NK-92 treated with Interleukin-12 subunit alpha and Interleukin-12 subunit beta, amount 100 ng/mL, for 24 hours (cell line): ENCODE measurements at regions not wholly inside any gene's neighbourhood (a gene's known extent, or its start where the extent isn't known, plus 50 kb on each side); places are given as distances from the start of the nearest gene placed in this dataset.
"Not testable (repeated sequence)": the region's sequence is repeated elsewhere in the genome, so short reads cannot be mapped to it uniquely, and the experiment has no call there.

Experiments used
- DNase-seq: peaks from one replicate; lab custom pipeline; 2025; lab: John Stamatoyannopoulos, UW

DNA sequence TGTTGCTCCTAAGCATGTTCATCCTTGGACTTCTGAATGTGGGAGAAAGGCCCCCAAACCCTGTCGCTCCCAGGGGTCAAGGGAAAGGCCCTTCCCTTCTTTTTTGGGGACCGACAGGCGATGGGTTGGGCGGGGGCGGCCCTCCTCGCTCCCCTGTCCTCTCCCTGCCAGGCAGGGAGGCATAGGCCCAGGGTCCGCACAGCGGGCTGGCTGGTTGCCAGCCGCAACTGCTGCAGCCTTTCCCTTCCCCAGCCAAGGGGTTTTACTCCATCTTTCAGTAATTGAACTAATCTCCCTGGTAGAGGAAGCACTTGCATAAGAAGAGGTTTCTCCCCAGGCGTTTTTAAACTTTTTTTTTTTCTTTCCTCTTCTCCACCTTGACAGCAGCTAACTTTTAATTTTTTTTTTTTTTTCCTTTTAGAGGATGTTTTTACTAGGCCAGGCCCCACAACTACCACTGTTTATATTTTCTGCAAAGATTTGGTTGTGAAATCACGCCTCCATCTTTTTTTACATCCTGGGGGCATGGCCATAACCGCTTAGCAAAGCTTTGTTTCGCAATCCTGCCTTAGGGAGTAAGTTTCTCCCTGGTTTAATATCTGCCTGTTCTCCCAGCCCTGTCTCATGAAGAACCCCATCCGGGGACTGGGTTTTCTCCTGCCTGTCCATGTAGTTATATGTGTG is 216.9 kb upstream of the ZNF608 start:
- DNase-seq: no peak

DNA sequence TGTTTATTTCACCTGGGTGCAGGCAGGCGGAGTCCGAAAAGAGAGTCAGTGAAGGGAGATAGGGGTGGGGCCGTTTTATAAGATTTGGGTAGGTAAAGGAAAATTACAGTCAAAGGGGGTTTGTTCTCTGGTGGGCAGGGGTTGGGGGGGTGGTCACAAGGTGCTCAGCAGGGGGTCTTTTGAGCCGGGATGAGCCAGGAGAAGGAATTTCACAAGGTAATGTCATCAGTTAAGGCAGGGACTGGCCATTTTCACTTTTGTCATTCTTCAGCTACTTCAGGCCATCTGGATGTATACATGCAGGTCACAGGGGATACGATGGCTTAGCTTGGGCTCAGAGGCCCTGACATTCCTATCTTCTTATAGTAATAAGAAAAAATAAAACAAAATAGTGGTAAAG is 220.3 kb upstream of the ZNF608 start:
- not testable (repeated sequence) for DNase-seq

DNA sequence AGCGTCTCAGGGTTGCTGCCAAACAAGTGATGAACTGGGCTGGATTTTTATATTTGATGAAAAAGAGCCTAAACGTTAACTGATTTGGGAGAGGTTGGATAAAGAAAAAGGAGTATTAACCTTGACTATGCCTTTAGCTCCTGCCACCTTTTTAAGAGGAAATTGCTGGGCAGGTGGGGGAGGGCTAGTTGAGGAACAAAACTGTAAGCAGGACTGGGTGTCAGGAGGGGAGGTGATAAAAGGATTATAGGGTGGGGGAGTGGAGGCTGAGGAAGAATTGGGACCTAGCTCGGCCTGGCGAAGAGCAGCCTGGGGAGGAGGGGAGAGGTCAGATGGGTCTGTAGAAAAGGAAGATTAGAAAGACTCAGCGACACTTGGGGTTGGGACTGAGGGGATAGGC is 223.9 kb upstream of the ZNF608 start:
- not testable (repeated sequence) for DNase-seq

DNA sequence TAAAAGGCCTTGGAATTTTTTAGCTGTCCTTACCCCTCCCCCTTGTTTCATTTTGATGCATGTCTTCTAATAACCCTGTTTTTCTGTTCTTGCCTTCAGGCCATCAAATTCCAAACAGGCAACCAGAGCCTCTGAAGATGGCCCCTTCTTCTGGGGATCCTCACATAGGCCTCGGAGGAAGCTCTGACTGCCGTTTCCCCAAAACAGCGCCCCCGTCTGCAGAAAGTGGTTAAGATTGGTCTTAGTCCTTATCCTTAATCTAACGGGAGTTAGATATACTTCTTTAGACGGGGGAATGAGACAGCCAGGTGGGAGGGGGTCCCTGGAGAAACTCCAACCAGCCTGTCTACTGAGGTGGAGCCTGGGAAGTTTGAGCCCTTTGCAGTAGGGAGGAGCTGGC is 226.3 kb upstream of the ZNF608 start:
- no peak for DNase-seq

DNA sequence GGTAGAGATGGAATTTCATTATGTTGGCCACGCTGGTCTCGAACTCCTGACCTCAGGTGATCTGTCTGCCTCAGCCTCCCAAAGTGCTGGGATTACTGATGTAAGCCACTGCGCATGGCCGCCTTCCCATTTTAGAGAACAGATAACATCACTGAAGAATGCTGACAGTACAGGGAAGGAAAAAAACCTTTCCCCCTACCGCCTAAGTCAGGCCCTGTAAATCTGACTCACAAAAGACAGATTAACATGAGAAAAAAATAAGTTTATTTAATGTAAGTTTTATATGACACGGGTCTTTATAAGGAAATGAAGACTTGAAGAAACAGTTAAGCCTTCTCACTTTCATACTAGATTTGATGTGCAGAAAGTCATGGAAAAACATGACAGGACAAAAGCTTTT is 227.2 kb upstream of the ZNF608 start:
- DNase-seq: no peak

DNA sequence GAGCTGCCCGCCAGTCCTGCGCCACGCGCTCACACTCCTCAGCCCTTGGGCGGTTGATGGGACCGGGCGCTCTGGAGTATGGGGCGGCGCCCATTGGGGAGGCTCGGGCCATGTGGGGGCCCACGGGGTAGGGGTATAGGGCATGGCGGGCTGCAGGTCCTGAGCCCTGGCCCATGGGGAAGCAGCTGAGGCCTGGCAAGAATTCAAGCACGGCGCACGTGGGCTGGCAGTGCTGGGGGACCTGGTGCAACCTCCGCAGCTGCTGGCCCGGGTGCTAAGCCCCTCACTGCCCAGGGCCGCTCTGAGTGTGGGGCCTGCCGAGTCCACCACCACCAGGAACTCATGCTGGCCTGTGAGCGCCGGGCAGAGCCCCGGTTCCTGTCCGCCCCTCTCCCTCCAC is 229.6 kb upstream of the ZNF608 start:
- no peak for DNase-seq

DNA sequence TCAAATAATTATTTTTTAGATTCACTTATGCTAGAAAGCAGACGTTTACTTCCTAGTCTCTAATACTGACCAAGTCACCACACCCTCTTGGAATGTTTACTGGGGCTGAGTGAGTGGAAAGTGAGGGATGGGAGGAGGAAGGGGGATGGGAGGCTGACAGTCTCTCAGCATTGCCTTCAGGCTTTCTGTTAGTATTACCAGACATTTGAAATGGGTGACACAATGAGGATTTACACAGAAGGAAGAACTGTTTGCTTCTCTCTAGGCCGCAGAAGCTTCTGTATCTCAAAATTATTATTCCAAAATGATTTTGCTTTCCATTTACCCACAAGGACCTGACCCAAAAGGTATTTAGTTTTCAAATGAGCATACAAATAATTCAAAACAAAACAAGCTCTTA is 232.8 kb upstream of the ZNF608 start:
- DNase-seq: no peak

DNA sequence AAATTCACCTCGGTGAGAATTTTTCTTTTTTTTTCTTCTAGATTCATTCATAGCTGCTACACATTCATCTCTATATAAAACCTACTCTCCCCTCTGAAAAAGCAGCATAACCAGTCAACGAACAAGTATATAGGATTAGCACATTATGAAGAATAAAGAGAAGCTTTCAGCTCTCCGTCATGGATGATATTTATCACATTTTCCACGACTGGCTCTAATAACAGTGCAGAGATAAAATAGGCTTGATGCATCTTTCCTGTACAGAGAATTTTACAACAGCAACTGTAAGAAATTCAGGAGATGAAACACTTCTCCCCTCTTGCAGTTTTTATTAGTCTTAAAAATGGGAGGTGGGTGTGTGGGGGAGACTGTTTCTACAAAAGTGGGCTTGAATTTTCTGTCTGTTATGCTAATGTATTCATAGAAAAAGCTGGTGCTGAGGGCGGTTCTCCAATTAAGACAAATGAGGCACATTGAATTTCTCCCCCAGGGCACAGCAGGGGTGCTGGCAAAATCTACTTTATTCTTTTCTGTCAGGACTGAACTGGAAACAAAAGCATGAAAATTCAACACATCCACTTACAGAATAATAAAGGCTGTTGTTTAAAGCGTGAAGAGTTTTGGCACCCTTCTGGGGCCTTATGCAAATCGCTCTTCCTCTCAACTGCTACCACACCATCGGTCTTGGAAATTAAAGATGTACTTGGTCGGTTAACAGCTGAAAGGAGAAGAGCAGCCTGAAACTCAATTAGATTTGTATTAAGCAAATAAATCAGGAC is 233.9 kb upstream of the ZNF608 start:
- no peak for DNase-seq

DNA sequence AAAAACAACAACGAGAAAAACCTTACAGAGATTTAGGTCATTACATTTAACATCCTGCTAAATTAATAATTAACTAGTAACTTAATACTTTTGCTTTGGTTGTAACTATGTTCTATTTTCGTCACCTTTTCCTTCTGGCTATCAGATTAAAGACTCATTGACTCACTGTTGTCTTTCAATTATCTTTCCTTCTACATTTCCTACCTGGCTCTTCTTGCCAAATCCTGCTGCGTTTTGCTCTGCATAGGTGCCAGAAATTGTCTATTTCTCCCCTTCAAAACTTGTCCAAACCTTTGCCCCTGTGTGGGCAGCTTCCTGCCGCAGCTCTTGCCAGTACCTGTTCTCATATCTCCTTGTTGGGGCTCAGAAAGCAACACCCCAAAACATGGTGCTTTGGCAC is 235.5 kb upstream of the ZNF608 start:
- no peak for DNase-seq

DNA sequence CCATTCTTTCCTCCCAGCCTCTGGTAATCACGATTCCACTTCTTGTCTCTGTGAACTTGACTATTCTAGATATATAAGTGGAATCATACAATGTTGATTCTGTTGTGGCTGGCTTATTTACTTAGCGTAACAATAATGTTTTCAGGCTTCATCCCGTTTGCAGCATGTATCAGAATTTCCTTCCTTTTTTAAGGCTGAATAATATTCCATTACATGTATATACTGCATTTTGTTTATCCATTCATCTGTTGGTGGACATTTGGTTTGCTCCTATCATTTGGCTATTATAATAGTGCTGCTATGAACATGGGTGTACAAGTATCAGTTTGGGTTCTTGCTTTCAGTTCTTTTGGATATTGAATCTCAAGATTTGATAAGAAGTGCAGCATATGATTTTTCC is 239.7 kb upstream of the ZNF608 start:
- no peak for DNase-seq

DNA sequence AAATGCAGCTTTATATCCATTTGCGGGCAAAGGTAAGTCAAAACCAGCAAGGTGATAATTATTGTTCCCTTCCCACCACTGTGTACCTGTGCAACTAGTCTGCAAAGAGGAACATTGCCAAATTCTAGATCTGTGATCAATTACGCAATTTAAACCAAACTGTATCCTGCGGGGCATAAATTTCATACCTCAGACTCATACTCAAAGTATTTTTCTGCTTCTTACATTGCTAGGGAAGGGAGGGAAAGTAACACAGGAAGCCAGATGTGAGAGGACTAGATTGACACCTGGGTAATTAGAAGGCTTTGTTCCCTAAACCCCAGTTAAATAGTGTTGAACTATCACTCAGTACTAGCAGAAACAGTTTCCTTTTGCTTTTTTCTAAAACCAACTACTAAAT is 240.2 kb upstream of the ZNF608 start:
- no peak for DNase-seq

DNA sequence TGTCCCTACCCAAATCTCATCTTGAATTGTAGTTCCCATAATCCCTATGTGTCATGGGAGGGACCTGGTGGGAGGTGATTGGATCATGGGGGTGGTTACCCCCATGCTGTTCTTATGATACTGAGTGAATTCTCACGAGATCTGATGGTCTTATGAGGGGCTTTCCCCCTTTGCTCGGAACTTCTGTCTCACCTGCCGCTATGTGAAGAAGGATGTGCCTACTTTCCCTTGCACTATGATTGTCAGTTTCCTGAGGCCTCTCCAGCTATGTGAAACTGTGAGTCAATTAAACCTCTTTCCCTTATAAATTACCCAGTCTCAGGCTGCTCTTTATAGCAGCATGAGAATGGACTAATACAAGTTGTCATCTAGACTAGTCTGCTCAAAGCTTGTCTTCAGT is 241.3 kb upstream of the ZNF608 start:
- not testable (repeated sequence) for DNase-seq

DNA sequence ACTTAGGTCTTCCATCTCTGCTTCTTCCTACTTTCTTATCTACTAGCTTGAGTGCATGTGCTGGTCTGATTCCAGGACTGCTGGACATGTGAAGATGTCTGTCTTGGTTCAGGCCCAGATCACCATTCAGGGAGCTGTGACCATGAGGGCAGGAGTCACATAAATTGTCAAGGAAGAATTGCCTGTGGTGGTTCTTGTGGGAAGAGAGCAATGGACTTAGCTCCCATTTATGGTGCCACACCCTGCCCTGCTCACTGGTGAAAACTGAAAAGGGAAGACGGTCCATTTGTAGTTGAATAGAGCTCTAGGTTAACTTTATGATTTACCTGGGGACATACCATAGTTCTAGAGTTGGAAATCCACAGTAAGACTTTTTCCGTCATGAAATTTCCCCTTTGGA is 244.3 kb upstream of the ZNF608 start:
- DNase-seq: no peak

DNA sequence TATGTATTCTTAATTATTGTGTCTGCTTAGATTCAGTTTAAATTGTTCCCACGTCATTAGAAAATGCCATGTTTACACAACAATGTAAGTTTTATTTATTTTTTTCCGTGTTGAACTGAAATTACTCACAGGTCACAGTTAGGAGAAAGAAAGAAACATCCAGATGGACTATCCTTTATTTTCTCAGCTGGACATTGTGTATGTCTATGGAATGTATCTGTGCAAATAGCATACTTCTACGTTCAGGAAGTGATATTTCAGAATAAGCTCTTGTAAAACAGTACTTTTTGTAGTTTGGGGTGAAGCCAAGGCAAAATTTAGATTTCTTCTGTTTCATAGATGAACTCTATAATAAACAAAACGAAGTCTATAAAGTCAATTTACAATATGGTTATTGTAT is 249.0 kb upstream of the ZNF608 start:
- DNase-seq: no peak

DNA sequence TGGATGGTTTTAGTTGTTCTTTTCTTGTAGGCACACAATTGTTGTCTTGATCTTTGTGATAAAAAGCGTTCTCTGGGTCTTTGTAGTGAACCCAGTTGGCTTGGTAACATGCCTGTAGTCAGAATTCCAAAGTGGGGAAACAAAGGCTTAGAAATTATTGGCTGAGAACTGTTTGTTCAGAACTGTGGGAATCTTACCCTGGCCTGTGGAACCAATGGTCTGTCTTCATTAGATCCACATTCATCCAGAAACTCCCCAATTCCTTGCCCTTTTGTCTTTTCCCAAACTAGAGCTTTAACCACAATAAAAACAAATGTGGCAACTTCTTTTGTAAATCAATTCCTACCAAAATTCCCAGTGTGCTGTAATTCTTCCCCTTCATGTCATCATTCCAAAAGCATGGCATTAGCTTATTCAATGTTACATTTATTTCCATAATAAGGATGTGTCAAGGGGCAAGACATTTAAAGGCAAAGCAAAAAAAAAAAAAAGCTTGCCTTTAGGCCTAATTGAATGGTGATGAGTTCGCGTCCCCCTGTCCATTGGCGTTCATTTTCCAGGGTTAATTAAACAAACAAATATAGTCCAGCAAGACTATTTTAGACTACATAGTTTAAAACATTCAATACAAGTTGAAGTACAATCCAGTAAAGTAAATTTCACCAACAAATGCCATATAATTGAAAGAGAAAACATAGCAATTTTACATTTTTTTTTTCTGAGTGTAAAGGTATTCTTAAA is 249.8 kb upstream of the ZNF608 start:
- no peak for DNase-seq

DNA sequence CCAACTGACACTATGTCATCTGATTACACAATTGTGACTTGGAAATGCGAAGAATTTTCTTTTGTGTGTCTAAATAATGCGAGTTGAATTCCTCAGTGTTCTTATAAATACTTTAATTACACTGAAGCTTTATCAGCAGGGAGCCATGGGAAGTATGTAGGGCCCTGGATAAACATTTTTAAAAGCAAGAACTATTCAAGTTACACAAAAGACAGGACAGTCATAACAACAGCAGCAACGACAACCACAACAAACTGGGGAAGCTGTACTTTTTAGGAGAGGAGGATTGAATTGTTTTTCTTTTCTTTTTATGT is 250.3 kb upstream of the ZNF608 start:
- DNase-seq: no peak

DNA sequence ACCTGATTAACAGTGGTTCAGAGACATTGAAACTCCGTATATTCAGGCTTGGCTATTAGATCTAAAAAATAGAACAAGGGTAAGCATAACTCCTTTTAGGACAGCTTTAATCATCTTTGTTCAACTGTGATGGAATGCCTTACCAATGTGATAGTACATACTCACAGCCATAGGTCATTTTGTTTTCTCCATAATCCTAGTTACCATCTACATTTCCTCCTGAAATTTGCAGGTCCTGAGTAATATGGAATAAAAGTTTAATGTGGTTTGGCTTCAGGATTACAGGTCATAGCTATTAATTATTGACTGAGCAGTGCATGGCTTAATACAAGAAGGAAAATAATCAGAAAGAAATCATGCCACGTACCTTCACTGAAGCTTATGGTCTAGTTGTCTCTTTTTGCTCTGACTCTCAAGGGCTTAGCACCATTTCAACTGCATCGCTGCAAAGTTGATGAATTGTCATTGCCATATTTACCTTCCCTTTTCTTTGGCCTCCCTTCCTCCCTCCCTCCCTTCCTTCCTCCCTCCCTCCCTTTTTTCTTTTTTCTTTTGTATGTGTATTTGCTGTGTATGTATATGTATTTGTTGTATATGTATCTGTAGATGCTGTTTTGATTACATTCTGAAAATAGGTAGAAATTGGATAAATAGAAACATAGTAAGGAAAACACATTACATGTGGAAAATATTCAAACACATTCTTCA is 250.9 kb upstream of the ZNF608 start:
- DNase-seq: no peak

DNA sequence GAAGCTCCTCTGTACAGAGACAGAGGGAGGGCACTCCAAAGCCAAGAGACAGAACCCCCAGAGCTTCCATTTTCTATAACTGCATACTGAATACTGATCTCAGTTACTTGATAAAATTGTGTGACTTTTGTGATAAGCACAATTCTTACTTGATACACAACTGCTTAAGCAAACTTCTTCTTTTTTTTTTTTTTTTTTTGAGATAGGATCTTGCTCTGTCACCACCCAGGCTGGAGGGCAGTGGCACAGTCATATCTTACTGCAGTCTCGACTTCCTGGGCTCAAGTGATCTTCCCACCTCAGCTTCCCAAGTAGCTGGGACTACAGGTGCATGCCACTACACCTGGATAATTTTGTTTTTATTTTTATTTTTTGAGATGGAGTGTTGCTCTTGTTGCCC is 252.1 kb upstream of the ZNF608 start:
- DNase-seq: no peak

DNA sequence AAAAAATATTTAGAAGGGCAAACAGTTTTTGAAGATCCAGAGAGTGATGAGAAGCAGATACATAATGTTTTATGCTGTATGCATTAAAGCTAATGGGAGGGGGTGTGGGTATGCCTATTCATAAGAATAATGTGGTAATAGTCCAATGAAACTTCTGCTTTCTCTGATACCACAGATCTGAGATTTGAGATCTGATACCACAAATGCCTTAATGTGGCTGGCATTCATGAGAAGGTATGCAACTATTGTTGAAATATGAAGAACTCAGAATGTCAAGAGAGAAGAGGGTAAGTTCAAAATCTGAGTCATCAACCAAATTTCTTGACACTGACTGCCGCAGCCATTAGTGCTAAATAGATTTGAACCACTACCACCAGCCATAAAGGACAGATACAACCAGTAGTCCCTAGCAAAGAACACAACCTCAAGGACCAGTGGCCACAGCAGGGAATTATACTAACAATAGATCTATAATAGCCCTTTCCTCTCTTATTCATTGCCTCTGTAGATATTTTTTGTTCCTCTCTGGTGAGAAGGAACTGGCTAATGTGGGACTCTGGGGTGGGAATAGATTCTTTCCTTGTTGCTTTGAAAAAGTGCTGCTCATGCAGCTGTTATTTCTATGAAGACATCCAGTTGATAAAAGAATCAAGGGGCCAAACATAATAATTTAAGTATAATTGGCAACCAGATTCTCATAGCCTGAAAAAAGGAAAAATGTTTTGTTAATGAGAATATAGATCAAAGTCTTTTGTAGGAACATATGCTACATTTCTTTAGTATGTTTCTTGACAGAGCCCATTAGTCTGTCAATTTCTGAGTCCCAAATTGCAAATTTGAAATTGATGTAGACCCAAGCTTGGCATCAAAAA is 256.5 kb upstream of the ZNF608 start:
- no peak for DNase-seq

DNA sequence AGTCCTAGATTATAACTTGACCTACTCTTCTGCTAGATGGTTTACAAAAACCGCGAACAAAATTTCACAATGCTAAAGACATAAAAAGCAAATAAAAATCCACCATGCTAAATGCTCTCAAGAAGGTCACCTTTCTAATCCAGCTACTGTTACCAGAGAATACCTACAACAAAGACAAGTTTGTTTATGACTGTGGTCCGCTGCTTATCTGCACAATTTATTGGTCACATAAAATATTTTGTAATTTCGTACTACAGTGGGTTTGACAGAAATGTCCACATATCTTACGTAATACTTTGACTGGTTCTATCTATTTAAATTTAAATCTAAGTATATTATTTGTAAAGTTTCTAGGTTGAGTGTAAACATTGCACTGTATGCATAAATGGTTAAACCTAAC is 257.6 kb upstream of the ZNF608 start:
- no peak for DNase-seq

DNA sequence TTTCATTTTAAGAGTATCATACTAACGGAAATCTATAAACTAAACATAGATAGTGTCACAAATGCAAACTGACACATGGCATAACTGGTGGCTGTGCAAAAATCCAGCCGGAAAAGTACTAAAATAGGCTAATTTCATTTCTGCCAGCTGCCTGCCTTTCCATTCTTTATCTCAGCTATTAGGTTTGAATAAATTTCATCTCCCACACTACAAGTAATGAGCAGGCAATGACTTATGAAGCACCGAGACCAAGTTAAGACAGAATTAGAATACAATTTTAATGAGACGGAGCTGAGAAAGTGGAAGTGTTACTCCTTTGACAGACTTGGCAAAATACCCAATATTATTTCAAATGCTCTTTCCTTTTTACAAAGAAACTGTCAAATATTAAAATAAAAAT is 258.8 kb upstream of the ZNF608 start:
- no peak for DNase-seq
